ENCODE measurements at regions not wholly inside any gene's neighbourhood (a gene's known extent, or its start where the extent isn't known, plus 50 kb on each side); places are given as distances from the start of the nearest gene placed in this dataset.
"Not testable (repeated sequence)": the region's sequence is repeated elsewhere in the genome, so short reads cannot be mapped to it uniquely, and the experiment has no call there.

- DNase-seq = no peak
Measured at GRCh38 chr2:129193961-129194360, 785.5 kb upstream of the RAB6C start.

- DNase-seq = no peak
Measured at GRCh38 chr2:129199501-129199900, 780.0 kb upstream of the RAB6C start.

DNA sequence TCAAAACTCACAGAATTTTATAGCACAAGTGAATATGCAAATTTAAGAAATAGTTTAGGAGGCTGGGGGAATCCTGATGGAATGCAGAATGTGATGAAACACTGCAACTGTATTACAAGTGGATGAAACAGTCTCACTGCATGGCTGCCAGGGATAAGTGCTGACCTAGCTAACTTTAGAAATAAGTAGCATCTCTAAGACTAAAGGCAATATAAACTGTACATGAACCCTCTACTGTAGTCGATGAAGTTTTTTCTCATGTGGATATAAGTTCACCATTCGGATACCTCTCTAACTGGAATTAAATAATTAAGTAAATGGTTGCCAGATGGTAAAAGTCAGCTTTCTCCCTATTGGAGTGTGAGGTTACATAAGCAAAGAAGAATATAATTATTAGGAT, 777.8 kb upstream of the RAB6C start:
- DNase-seq = no peak

DNA sequence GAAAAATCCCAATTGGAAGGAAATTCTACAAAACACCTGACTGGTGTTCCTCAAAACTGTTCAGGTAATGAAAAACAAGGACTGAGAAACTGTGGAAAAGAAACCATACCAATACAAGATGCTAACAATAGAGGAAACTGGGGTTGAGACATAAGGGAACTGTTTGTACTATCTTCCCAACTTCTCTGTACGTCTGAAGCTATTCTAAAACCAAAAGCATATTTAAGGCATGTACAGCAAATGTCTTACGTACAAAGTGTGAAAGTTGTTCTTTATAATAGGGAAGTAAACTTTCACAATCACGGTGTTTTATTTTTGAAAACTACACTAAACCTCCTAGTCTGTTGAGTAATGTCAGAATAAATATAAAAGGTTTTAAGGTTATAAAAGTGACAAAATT, 776.1 kb upstream of the RAB6C start:
- no peak for DNase-seq

DNA sequence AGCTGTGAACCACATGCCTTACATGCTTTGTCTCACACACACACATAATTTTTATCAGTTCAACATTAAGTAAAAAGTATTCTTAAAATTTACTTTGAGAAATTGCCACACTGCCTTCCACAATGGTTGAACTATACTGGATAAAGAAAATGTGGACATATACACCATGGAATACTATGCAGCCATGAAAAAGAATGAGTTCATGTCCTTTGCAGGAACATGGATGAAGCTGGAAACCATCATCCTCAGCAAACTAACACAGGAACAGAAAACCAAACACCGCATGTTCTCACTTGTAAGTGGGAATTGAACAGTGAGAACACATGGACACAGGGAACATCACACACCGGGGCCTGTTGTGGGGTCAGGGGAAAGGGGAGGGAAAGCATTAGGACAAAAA, 774.9 kb upstream of the RAB6C start:
- not testable (repeated sequence) for DNase-seq

GRCh38 chr2:129205176-129205575, 774.3 kb upstream of the RAB6C start:
- DNase-seq = no peak

DNA sequence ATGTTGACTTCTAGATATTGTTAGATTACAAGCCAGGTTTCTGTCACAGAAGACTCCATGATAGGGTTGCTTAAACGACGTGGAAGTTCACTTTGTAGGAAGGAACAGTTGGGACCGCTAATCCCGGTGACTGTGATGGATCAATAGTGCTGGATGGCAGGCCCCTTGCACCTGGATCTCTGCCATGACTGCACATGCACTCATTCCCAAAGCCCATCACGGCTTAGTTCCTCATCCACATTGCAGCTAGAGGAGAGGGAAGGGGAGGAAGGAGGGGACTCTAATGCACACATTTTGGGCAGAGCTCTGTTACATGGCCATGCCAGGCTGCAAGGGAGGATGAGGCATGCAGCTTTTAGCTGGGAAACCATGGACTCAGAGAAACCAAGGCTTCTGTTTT, 773.7 kb upstream of the RAB6C start:
- no peak for DNase-seq

GRCh38 chr2:129212299-129212958, 767.0 kb upstream of the RAB6C start:
- DNase-seq = no peak

GRCh38 chr2:129224022-129224421, 755.4 kb upstream of the RAB6C start:
- no peak for DNase-seq

GRCh38 chr2:129224486-129224885, 755.0 kb upstream of the RAB6C start:
- no peak for DNase-seq

DNA sequence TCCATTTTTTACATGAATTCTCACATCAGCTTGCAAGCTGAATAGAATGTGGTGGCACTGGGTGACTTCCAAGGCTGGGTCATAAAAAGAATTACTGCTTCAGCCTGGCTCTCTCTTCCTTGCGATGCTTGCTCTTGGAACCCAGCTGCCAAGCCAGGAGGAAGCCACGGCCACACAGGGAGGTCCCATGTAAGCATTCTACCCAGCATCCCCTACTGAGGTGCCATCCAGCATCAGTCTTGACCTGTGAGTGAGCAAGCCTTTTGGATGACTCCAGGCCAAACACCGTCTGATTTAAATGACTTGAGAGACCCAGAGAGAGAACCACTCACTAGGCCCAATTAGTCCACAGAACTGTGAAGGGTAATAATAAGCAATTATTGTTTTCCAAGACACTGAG, 750.3 kb upstream of the RAB6C start:
- DNase-seq = no peak

GRCh38 chr2:129229830-129230441, 749.5 kb upstream of the RAB6C start:
- DNase-seq = no peak

DNA sequence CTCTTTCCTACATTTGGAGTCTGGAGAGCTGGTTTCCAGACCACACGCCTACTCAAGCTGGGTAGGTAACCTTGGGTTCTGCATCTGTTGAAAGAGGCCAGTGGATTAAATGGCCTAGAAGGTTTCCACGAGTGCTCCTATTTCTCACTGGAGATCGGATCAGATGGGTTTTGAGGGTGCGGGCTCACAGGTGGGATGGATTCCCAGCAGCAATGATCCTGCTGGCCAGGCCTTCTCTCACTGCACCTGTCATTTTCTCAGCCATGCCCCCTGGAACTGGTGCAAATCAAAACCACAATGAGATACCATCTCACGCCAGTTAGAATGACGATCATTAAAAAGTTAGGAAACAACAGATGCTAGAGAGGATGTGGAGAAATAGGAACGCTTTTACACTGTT, 747.5 kb upstream of the RAB6C start:
- no peak for DNase-seq

GRCh38 chr2:129233166-129233565, 746.3 kb upstream of the RAB6C start:
- DNase-seq = no peak

- DNase-seq = no peak
Measured at GRCh38 chr2:129233751-129234406, 745.6 kb upstream of the RAB6C start.

DNA sequence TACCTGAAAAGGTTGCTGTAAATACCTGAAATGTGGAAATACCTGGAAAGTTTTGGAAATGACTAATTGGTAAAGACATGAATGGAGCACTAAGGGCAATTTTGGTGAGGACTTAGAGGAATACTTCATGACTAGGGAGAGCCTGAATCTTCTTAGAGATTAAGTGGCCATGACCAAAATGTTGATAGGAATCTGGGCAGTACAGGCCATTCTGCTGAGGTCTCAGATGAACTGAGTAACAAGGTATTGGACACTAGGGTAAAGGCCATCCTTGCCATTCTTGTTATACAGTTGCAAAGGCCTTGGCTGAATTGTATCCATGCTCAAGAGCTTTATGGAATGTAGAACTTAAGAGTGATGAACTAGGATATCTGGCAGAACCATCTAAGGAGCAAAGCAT, 742.9 kb upstream of the RAB6C start:
- DNase-seq = no peak

GRCh38 chr2:129237966-129238725, 741.3 kb upstream of the RAB6C start:
- DNase-seq = no peak

DNA sequence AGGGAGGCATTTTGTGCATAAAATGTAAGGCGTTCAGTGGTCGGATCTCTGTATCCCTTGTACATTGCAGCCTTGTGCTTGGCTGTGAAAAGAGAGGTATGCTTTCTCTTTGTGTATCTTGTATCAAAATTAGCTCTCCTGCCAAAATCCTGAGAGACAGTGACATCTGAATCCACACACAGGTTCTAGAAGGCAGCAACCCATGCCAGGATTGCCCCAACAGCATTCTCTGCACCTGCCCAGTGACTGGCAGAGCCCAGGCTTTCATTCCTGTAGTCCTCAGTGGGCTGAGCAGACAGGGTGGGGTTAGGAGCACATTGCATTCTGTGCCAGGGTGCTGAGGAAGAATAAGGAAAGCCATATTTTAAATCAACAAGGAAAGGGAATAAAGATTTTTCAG, 740.3 kb upstream of the RAB6C start:
- DNase-seq = no peak

DNA sequence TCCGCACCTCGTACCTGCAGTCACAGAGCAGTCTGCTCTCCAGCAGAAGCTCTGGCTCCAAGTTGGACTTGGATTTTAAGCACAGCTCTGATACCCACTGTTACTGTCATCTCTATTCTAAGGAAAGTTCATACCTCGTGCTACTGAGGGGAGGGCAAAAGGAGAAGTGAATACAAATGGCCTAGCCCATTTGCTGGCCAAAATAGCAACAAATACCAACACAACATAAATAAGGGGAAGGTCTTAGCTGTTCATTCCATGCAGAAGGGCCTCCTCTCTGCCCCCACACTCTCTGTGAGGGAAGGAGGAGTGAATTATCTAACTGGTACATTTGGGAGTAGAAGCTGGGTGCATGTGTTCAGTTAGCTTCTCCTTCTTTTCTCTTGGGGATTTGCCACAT, 739.4 kb upstream of the RAB6C start:
- DNase-seq = no peak

- no peak for DNase-seq
Measured at GRCh38 chr2:129242269-129242668, 737.2 kb upstream of the RAB6C start.

DNA sequence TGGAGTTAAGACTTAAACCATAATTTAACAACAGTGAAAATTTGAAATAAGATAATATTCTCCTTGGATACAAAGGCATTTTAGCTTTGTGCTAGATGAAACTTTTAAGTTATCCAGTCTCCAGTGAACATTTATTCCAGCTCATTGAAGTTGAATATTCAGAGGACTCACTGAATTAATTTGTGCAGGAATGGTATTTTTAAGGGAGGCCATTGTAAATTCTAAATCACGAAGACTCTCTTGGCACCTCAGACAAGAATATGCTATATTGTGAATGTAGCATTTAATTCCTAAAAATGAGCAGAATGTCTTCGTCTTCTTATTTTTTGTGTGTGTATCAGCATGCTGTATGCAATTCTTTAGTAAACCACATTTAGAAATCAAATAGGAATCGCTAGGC, 731.7 kb upstream of the RAB6C start:
- DNase-seq = no peak

DNA sequence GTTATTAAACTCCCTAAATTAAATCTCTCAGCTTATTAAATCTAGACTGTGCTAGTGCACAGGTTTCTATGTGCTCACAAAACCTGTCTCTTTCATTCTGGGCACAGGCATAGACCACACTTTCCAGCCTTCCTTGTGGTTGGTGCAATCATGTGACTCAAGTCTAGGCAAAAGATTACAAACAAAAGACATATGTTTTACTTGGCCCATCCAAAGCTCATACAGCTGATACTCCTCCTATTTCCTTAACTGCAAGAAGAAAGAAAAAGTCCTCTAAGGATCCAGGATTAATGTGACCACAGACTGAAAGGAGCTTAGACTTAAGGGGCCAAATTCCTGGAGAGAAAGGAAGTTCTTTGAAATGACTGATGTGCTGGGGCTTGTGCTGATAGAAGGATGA, 731.3 kb upstream of the RAB6C start:
- DNase-seq = no peak

GRCh38 chr2:129252781-129253460, 726.5 kb upstream of the RAB6C start:
- no peak for DNase-seq

All from stimulated activated CD4-positive, alpha-beta T cell treated with anti-CD3 and anti-CD28 coated beads, Interleukin-15, amount 100 ng/mL, for 24 hours (primary cell).